ENCODE measurements at regions not wholly inside any gene's neighbourhood (a gene's known extent, or its start where the extent isn't known, plus 50 kb on each side); places are given as distances from the start of the nearest gene placed in this dataset.
"Not testable (repeated sequence)": the region's sequence is repeated elsewhere in the genome, so short reads cannot be mapped to it uniquely, and the experiment has no call there.

DNA sequence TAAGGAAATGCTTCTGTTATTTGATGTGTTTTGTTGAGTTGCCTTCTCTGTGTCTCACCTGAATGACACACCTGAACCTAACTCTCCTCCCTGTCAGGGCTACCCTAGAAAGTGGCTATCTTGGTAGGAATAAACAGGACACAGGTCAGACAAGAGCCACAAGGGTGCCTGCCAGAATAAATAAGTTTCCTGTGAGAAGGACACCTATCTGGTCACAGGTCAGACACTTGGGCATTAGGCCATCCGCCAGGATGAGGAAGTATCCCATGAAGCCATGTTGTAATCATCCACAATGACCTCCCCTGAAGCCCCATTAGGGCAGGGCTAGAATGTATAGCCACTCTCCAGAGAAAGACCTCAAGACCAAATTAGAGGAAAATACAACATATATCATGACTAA is 318.8 kb downstream of the ZNF674 start:
- DNase-seq (ENCODE audit: low read depth, low spot score): no peak

GRCh38 chrX:46223499-46223898 is 321.7 kb downstream of the ZNF674 start:
- not testable (repeated sequence) for DNase-seq (ENCODE audit: low read depth, low spot score)

GRCh38 chrX:46220822-46221221 is 324.4 kb downstream of the ZNF674 start:
- DNase-seq (ENCODE audit: low read depth, low spot score): no peak

- DNase-seq (ENCODE audit: low read depth, low spot score): no peak
These were observed 326.8 kb downstream of the ZNF674 start for GRCh38 chrX:46218373-46218772.

GRCh38 chrX:46216406-46216805 is 328.8 kb downstream of the ZNF674 start:
- DNase-seq (ENCODE audit: low read depth, low spot score): no peak

- no peak for DNase-seq (ENCODE audit: low read depth, low spot score)
These were observed 334.1 kb downstream of the ZNF674 start for GRCh38 chrX:46211079-46211478.

GRCh38 chrX:46209768-46210167 is 335.5 kb downstream of the ZNF674 start:
- no peak for DNase-seq (ENCODE audit: low read depth, low spot score)

DNA sequence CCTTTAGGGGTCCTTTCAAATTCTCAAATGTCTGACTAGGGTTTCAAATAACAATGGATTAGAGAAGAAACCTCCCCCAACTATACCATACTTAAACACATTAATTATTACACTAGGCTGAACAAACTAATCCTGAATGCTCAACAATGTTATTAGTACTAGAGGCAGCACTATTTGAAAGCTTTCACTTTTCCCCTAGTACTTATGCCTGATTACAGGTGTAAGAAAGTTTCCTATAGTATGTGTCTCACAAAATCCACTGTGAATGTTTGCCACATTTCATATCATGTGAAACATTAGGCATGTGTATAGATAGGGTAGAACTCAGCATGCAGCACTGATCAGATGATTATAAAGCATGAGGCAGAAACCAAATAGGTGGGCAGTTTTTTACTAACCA is 336.2 kb downstream of the ZNF674 start:
- DNase-seq (ENCODE audit: low read depth, low spot score): no peak

DNA sequence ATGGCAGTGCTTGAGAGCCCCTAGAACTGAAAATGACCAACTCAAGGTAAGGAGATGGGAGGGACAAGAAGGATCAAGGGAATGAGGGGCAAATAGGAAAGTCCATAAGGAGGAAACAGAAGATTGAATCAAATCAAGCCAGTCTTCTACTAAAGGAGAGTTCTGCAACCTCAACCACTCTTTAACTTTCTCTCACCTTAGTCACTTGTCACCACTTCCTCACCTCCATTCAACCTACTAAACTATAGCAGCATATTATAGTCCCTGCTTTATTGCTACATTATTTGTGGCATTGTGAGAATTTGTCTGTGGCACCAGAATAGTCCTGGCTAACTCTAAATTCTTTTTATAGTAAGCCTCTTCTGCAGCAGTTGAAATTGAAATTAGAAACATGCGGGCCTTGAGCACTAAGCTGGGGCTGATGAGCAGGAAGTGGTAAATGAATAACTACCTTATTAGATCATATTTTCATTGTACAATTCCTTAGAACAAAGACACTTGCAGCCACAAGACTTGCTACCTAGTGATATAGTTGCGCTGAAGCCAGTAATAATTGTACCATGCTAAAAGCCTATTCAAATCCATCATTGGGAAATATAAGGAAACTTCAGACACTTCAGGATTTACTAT is 336.9 kb downstream of the ZNF674 start:
- DNase-seq (ENCODE audit: low read depth, low spot score): no peak

DNA sequence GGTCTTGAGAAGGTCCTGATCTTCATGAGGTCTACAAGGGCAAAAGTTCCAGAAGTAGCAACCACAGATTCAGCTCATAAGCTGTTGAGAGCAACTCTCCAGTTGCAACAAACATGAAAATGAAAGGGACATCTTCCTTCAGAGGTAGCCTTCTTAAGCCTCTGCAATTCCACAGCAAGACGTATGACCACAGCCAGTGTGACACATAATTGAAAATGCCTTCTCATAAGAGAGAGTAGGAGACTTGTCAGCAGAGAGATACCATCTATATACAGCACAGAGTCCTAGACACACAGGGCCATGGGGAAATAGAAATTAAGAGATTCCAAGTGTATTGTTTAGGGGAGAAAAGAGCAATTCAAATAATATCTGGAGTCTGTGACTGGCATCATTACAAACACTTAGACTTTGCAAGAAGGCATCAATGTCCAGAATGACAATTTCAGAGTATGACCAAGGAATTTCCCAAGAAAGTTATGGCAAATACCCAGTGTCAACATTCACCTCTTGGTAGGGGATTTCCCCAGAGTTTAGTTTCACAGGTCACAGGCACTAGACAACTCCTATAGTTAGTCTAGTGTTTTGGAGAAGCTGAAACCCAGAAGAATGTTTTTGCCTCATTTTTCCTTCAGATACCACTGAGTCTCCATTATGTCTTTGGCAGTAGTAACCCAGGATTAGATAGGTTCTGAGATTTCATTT is 340.3 kb downstream of the ZNF674 start:
- no peak for DNase-seq (ENCODE audit: low read depth, low spot score)

GRCh38 chrX:46202733-46203514 is 342.3 kb downstream of the ZNF674 start:
- no peak for DNase-seq (ENCODE audit: low read depth, low spot score)

- DNase-seq (ENCODE audit: low read depth, low spot score): no peak
These were observed 344.8 kb downstream of the ZNF674 start for GRCh38 chrX:46200413-46200812.

- no peak for DNase-seq (ENCODE audit: low read depth, low spot score)
These were observed 346.4 kb downstream of the ZNF674 start for GRCh38 chrX:46198858-46199257.

- not testable (repeated sequence) for DNase-seq (ENCODE audit: low read depth, low spot score)
These were observed 358.5 kb downstream of the ZNF674 start for GRCh38 chrX:46186811-46187106.

- DNase-seq (ENCODE audit: low read depth, low spot score): no peak
These were observed 359.1 kb downstream of the ZNF674 start for GRCh38 chrX:46185923-46186810.

DNA sequence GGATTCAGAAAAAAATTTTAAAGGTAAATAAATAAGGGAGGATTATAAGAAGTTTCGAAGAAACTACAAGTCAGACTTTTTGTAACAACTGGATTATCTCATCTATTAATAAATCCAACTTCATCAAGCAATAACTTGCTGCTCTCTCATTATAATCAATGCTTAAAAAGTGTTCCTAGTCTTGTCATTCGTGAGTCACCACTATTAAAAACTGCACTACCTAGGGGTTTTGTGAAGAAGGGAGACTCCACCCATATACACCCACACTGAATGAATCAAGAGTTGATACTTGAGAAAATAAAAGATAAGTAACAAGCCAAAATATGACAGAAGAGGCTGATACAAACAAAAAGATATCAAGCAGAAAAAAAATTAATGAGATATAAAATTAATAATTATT is 360.5 kb downstream of the ZNF674 start:
- no peak for DNase-seq (ENCODE audit: low read depth, low spot score)

- DNase-seq (ENCODE audit: low read depth, low spot score): no peak
These were observed 364.9 kb downstream of the ZNF674 start for GRCh38 chrX:46180258-46180687.

DNA sequence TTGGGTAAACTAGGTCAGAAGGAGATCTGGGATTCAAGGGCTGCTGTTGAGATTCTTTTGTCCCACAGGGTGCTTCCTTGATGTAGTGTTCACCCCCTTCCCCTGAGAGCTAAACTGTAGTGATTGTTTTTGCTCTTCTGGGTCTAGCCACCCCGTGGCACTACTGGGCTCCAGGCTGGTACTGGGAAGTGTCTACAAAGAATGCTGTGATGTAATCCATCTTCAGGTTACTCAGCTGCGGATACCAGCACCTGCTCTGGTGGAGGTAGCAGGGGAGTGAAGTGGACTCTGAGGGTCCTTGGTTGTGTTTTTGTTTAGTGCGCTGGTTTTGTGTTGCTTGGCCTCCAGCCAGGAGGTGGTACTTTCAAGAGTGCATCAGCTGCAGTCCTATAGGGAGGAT is 365.5 kb downstream of the ZNF674 start:
- DNase-seq (ENCODE audit: low read depth, low spot score): no peak

- no peak for DNase-seq (ENCODE audit: low read depth, low spot score)
These were observed 366.5 kb downstream of the ZNF674 start for GRCh38 chrX:46178763-46179162.

- no peak for DNase-seq (ENCODE audit: low read depth, low spot score)
These were observed 372.1 kb downstream of the ZNF674 start for GRCh38 chrX:46173159-46173558.

- not testable (repeated sequence) for DNase-seq (ENCODE audit: low read depth, low spot score)
These were observed 373.8 kb downstream of the ZNF674 start for GRCh38 chrX:46171457-46171856.

GRCh38 chrX:46169808-46170207 is 375.4 kb downstream of the ZNF674 start:
- DNase-seq (ENCODE audit: low read depth, low spot score): no peak
